A549 (cell line): ENCODE measurements at regions not wholly inside any gene's neighbourhood (a gene's known extent, or its start where the extent isn't known, plus 50 kb on each side); places are given as distances from the start of the nearest gene placed in this dataset.

ENCODE experiments used
- PBX3 ChIP-seq: IDR thresholded peaks from 2 replicates; pipeline ENCODE4 v1.6.1; 2012
- RFX5 ChIP-seq: fragments of 450-650 bp; IDR thresholded peaks from 2 replicates; pipeline ENCODE4 v1.7.1; 2014; ENCODE audit warnings: antibody characterized with exemption, mild to moderate bottlenecking, moderate library complexity

GRCh38 chr1:79186260-79186659, 179.7 kb upstream of the ADGRL4 start:
- TF ChIP-seq RFX5 (no peak), PBX3 (no peak)
